ENCODE measurements at regions not wholly inside any gene's neighbourhood (a gene's known extent, or its start where the extent isn't known, plus 50 kb on each side); places are given as distances from the start of the nearest gene placed in this dataset.

DNA sequence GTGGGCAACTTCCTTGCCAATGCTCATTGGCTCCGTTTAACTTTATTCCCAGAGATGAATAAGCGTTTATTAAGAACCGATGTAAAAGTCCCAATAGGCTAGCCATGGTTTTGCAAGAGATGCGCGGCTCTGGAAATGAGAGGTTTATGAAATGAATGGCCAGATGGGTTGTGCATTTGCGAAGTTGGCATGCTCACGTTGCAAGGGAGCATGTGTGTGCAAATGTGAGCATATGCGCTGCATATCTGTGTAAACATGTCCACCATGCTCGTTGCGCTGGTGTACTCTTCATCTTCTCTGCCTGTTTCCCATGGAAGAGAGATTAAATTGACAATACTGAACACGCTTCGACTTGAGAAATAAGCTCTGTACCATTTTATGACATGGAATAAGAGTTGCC lies 848.6 kb upstream of the RBFOX1 start:
- TF ChIP-seq EZH2phosphoT487 (IDR thresholded peaks at IDR 0.05; ENCODE audit: insufficient read depth, low read depth) = no peak
- no peak for TF ChIP-seq EZH2 (IDR thresholded peaks at IDR 0.05; ENCODE audit: insufficient read depth, poor library complexity, severe bottlenecking)

Data from GM23248 (cell line).